ENCODE measurements at regions not wholly inside any gene's neighbourhood (a gene's known extent, or its start where the extent isn't known, plus 50 kb on each side); places are given as distances from the start of the nearest gene placed in this dataset.
"Not testable (repeated sequence)": the region's sequence is repeated elsewhere in the genome, so short reads cannot be mapped to it uniquely, and the experiment has no call there.

DNA sequence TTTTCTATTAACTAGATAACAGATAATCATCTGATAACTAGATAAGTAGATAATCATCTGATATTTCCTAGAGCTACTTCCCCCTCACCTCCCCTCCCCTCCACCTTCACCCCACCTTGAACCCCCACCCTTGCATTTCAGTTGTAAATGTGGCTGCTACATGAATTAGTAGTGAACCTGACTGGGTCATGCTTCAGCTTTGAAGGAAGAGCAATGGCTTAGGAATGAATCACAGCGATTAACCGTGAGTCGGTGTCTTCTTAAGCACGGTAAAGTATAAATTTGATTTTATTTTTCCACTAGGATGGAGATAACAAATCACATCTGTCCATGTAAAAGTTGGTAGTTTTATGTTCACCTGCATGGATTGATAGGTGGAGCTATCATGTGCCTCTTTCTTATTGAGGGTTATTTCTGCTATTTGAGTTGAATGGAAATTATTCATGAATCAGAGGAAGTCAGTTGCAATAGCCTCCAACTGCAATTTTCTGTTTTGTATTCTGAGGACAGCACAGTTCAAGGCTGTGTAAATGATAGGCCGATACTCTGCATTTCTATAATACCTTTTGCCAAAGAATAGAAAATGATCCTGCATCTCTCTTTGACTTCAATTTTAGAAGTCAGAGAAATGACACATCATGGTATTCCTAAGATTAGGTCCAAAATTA, 235.0 kb downstream of the PTGER3 start:
- no peak for DNase-seq (ENCODE audit: low read depth in 1 of 2, low spot score in 1 of 2)

DNA sequence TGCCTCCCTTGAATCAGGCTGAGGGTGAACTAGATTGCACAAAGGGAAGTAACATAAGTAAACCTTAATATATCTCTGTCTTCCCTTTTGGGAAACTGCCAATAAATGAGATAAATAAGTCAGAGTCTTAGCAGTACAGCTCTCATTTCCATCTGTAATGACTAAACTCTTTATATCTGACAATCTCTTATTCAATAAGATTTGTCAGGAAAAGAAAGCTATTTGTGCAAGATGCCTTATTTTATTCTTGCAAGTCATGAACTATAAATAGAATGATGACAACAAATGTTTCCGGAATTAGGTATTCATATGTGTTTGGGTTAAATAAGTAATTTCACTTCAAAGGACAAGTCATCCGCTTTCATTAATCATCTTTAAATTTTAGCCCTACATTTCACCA, 229.2 kb downstream of the PTGER3 start:
- DNase-seq (ENCODE audit: low read depth in 1 of 2, low spot score in 1 of 2): no peak

DNA sequence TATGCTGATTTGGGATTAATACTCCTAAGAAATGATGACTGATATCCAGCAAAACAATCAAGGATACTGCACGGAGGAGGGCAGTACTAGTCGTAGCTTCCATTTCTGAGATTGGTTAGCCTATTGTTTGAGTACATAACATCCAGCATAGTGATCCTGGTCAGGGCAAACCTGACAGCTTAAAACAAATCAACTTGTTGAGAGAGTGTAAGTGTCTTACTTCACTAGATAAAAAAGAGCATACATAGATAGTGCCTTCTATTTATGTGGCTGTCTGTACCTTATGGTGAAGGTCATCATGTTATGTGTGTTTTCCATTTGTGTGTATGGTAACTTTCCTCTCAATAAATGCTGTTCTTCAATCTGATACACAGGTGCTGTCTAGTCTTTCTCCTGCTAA, 228.4 kb downstream of the PTGER3 start:
- DNase-seq (ENCODE audit: low read depth in 1 of 2, low spot score in 1 of 2): no peak

DNA sequence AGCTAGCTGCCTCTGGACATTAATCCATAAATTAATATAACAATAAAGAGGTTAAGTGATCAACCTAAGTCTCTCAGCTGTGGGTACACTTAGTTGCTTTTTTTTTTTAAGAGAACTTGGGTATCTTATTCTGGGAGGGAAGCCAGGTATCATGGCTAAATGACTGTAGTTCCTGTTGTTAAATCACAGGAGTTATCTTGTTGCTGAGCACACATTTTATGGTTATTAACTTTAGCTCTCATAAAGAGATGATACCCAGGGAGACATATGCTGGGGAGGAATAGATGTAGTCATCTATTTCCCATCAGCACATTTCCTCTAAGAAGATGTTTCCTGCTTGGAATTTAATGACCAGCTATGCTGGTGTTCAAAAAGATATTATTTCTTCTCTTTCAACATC, 227.8 kb downstream of the PTGER3 start:
- no peak for DNase-seq (ENCODE audit: low read depth in 1 of 2, low spot score in 1 of 2)

- no peak for DNase-seq (ENCODE audit: low read depth in 1 of 2, low spot score in 1 of 2)
Measured at GRCh38 chr1:70820396-70820795, 227.2 kb downstream of the PTGER3 start.

DNA sequence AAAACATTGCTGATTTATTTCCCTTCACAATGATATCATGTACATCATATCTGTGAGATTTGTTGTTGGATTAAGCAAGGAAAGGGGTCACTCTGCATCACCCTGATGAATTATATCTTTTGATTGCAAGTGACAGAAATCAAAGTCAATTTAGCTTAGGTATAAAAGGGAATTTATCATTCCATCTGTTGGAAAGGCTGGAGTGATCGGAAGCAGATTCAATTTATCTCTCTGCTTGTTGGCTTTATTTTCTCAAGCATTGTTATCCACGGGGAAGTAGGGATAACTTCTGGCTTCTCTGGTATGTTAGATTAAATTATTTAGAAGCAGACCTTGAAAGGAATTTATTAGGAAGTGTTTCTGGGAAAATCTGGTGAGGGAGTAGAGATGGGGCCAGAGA, 226.6 kb downstream of the PTGER3 start:
- no peak for DNase-seq (ENCODE audit: low read depth in 1 of 2, low spot score in 1 of 2)

- DNase-seq (ENCODE audit: low read depth in 1 of 2, low spot score in 1 of 2): no peak
Measured at GRCh38 chr1:70826428-70826827, 221.2 kb downstream of the PTGER3 start.

DNA sequence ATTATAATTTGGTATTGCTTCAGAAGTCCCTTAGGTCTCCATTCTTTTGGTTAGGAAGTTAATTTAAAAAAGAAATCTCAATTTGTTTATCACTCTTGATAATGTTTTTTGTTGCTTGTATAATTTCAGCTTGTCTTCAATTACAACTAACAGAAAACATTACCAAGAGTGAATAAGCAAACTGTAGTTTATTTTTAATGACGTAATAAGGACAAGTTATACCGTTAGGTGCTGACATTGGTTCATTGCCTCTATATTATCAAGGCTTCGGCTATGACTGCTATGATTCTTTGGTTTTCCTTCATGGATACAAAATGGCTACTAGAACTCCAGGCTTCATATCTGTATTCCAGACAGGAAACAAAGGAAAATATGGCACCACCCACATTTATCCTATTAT, 220.6 kb downstream of the PTGER3 start:
- no peak for DNase-seq (ENCODE audit: low read depth in 1 of 2, low spot score in 1 of 2)

DNA sequence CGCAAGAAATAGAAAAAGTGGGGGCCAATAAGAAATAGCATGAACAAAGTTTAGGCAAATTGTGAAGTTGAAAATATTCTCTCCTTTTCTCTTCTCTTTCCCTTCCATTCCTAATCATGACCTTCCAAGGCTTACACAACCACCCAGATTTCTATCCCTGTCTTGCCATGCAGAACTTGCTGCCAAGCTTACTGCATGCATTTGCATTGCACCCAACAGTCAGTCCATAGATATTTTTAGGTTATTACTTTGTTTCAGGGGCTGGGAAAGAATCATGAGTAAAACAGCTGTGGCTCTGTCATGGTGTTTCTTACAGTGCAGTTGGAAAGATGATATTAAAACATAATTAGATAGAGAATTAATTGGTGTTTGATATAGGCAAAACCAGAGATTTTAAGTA, 219.4 kb downstream of the PTGER3 start:
- DNase-seq (ENCODE audit: low read depth in 1 of 2, low spot score in 1 of 2): no peak

- not testable (repeated sequence) for DNase-seq (ENCODE audit: low read depth in 1 of 2, low spot score in 1 of 2)
Measured at GRCh38 chr1:70834365-70834764, 213.3 kb downstream of the PTGER3 start.

GRCh38 chr1:70836456-70836855, 211.2 kb downstream of the PTGER3 start:
- no peak for DNase-seq (ENCODE audit: low read depth in 1 of 2, low spot score in 1 of 2)

DNA sequence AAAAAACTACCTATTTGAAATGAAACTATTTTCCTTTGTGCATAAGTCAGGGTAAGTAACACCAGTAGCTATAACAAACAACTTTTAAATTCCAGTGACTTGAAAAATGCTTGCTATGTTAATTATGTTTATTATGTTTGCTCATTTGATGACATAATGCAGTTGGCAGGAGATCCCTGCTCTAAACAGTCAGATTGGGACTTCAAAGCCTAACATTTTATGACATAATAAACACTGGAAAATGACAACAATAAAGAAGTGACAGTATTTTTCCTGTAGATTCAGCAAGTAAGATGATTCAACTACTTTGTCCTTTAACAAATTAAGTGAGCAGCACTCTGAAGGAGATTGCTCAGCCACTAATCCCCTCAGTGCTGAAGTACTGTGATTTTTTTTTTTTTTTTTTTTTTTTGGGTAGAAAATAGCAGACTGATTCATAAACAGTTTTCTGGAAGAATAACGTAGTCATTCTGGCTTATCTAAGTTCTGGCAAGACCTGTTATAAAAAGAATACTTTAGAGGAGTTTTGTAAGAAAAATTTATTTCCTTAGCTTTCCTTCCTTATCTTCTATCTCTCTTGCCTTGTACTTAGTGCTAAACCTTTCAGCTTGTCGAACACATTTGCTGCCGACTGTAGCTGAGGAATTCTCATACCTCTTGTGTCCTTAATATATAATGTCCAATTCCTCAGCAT, 207.2 kb downstream of the PTGER3 start:
- no peak for DNase-seq (ENCODE audit: low read depth in 1 of 2, low spot score in 1 of 2)

DNA sequence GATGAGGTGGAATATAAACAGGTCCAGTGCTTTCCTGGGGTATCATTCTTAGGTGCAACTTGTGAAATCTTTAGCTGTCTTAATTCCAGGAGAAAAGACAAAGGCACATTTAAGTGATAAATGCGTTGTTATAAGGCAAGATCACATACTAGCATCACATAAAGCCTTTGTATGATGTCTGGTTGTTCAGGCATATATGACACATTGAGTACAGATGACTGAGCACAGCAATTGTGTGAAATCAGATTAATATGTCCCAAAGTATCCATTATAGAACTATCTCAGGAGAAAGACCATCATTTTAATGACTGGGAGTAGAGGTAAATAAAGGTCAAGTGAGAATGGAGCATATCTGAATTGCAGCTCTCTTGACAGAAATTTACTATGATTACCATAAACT, 205.1 kb downstream of the PTGER3 start:
- DNase-seq (ENCODE audit: low read depth in 1 of 2, low spot score in 1 of 2): no peak

DNA sequence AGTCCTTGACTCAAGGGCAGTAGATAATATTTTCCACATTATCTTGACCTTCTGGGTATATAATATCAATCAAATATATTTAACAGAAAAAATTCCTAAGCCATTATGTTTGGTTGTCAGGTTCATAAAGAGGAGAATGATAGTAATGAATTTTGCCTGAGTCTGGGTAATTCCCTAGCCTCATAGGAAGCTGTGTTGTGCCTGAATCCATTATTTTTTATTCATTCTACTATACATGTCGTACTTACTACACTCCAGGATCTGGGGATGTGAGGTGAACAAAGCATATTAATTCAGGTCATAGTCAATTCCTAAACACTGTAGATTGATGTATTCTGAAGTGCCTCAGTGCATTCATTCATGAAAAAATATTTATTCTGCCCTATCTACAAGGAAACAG, 204.2 kb downstream of the PTGER3 start:
- no peak for DNase-seq (ENCODE audit: low read depth in 1 of 2, low spot score in 1 of 2)

DNA sequence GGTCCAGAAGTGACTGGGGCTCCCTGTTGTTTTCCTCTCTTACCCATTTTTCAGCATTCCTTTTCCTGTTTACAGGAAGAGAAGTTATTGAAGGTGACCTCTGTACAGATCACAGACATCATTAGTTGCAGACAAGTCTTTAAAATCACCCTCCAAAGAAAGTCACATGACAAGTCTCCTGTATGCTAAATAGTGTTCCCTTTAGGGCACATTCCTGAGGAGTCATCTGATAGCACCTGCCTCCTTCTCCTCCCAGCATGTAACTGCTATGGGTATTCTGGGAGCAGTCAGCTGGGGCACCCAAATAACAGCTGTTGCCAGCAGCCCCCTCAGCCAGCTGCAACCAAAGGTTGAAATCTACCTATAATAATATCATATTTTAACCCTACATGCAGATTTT, 200.6 kb downstream of the PTGER3 start:
- DNase-seq (ENCODE audit: low read depth in 1 of 2, low spot score in 1 of 2): no peak

GRCh38 chr1:70855203-70855602, 192.4 kb downstream of the PTGER3 start:
- DNase-seq (ENCODE audit: low read depth in 1 of 2, low spot score in 1 of 2): no peak

- no peak for DNase-seq (ENCODE audit: low read depth in 1 of 2, low spot score in 1 of 2)
Measured at GRCh38 chr1:70856201-70856600, 191.4 kb downstream of the PTGER3 start.

- DNase-seq (ENCODE audit: low read depth in 1 of 2, low spot score in 1 of 2): no peak
Measured at GRCh38 chr1:70863239-70863638, 184.4 kb downstream of the PTGER3 start.

DNA sequence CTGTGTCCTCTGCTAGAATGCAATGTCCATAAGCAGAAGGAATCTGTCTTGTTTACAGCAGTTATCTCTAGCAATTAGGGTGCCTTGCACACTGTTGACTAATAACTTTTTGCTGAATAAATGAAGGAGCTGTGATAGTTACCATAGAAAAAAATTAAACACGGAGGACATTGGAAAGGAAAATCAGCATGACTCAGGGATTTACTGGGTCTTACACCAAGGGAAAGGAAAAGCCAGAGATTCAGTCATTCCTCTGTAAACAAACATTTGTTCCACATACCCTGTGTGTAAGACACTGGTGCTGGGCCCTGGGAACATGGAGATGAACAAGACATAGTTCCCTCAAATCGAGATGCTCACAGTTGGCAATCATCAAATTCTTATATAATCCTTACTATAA, 183.3 kb downstream of the PTGER3 start:
- no peak for DNase-seq (ENCODE audit: low read depth in 1 of 2, low spot score in 1 of 2)

DNA sequence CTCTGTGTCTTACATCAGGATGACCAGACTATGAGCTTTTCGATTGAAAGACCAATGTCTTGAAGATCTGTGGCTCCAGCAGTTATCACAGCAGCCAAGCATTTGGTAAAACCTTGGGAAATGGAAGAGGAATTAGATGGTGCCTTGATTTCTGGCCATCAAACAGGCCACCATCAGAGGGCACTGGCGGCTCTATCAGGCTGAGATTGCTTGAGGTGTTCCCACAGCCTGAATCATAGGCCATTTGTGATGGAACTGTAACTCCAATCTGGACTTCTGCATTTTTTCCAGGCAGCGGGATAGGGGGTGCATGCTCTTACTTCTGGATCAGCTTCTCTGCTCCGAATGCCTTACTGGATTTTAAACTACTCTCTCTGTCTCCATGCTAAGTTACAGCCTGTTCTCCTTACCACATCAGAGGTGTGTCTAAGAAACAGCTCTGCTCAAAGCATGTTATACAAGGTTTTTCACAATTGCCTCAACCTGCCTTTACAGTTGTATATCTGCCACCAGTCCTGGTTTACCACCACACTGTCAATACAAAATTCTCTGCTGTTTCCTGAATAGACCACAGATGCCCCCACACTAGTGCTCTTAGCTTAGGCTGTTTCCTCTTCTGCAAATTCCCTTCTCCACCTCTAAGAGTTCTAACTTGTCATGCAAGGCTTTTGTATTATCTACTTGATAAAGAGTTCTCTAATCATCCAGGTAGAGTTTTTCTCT, 180.9 kb downstream of the PTGER3 start:
- DNase-seq (ENCODE audit: low read depth in 1 of 2, low spot score in 1 of 2): no peak

DNA sequence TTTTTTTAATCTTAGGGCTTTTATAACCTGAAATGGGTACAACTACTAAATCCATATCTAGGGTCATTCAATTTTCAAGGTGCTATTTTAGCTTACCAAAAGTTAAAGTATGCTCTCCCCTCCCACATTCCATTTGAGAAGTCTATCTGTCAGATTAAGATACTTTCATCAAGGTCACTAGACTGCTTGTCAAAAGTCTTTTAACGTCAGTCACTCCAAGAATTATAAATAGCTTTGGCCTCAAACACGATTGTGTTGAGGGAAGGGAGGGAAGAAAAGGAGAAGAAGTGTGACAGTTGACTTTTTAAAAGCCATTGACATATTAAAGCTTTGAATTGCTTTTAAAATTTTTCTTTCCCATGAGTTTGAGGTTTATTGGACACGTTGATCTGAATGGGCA, 175.8 kb downstream of the PTGER3 start:
- no peak for DNase-seq (ENCODE audit: low read depth in 1 of 2, low spot score in 1 of 2)

GRCh38 chr1:70874063-70874462, 173.6 kb downstream of the PTGER3 start:
- DNase-seq (ENCODE audit: low read depth in 1 of 2, low spot score in 1 of 2): no peak
